ENCODE measurements at regions not wholly inside any gene's neighbourhood (a gene's known extent, or its start where the extent isn't known, plus 50 kb on each side); places are given as distances from the start of the nearest gene placed in this dataset.
"Not testable (repeated sequence)": the region's sequence is repeated elsewhere in the genome, so short reads cannot be mapped to it uniquely, and the experiment has no call there.

- no peak for DNase-seq
Observed at GRCh38 chr2:48045613-48046012, 139.3 kb upstream of the FBXO11 start.

DNA sequence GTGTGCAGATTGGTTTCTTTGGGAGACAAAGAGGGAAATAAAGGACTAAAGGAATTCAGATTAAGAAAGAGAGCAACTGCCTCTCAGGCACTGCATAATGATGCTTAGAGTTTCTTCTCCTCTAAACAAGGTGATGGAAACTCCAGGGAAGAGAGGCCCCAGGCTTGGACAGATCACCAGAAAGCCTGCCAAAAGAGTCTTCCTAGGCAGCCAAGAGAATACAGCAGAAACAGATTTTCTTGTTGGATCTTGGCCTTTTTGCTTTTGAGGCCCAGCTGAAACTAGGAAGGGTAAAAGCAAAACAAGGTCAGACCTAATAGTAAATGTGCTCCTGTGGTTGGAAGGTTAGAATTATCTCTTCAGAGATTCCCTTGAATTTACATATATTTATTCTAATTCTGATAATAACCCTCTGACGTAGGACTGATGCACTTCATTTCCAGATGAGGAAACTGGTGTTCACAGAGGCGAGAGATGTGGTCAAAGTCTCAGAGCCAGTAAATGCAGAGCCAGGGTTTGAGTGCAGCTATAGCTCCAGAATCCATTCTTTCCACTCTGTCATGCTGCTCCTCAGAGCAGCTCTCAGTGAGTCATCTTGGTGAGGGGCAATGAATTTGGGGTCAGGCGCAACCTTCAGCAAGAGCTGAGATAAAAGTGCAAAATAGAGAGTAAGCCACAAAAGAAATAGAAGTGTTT is 142.3 kb upstream of the FBXO11 start:
- no peak for DNase-seq

DNA sequence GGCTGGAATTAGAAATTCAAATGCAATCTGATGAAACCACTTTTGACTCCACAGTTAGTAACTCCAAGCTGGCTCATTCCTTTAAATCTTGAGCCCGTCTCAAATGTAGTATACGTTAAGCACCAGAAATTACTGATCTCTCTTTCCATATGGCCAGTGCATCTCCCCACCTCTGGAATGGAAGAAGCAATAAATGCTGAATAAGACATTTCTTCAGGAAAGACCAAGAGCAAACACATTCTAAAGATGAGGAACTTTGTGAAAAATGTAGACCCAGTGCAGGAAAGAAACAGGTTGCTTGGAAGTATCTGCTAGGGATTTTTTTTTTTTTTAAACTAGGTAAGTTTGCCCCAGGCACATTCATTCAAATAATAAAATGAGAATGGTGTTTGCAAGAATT is 143.1 kb upstream of the FBXO11 start:
- DNase-seq, result no peak

- DNase-seq, result no peak
Observed at GRCh38 chr2:48050711-48051110, 144.4 kb upstream of the FBXO11 start.

DNA sequence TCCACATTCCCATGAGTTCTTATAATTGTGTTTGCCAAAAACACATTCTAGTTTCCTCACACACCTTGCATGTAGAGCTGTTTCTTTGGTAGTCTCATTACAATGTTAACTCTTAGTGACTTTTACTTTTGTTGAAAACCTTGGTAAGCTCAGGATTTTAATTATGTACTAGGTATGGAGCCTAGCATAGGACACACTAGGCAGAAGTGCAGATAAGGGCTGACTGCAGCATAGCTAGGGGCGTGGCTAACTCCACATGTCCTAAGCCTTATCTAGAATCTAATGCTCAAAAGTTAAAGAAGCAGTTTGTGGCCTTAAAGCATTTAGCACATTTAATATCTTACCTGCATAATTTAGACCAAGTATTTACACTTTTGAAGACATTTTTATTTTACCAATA is 153.7 kb upstream of the FBXO11 start:
- DNase-seq, result no peak

DNA sequence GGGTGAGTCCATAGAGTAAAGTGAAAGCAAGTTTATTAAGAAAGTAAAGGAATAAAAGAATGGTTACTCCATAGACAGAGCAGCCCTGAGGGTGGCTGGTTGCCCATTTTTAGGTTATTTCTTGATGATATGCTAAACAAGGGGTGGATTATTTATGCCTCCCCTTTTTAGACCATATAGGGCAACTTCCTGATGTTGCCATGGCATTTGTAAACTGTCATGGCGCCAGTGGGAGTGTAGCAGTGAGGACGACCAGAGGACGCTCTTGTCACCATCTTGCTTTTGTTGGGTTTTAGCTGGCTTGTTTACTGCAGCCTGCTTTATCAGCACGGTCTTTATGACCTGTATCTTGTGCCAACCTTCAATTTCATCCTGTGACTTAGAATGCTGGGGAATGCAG is 155.4 kb upstream of the FBXO11 start:
- not testable (repeated sequence) for DNase-seq

DNA sequence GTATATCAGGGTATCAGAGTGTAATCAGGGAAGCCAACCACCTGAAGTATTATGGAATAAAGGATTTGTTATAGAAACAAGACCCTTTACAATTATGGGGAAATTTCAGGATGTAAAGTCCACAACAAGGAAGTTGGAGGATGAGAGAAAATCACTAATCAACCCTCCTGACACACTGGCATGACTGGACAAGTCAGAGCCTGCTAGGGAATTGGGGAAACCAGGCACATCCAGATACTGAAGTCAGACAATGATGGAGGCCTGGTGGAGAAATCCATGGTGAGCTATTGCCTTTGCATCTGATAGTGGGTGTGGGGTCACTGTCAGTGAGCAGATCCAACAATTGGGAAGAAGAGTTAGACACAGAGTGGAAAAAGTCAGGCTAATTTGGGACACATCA is 158.8 kb upstream of the FBXO11 start:
- DNase-seq, result no peak

DNA sequence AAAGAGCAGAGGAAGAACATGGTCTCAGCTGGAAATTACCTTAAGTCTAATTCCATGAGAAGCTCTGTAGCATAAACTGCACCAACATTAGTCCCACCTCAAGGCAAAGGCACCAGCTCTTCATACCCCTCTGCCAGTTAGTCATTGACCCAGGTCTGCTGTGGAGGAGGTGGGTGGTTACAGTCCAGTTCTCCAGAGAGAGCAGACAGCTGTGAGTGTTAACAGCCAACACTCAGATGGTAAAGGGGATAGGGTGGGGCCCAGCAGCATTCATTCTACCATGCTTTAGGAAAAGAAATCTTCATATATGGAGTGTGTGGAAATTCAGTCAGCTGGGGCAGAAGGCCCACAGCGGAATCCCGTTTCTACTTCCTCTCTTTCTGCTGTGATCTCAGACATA is 159.7 kb upstream of the FBXO11 start:
- DNase-seq, result no peak

- no peak for DNase-seq
Observed at GRCh38 chr2:48069769-48070168, 163.5 kb upstream of the FBXO11 start.

DNA sequence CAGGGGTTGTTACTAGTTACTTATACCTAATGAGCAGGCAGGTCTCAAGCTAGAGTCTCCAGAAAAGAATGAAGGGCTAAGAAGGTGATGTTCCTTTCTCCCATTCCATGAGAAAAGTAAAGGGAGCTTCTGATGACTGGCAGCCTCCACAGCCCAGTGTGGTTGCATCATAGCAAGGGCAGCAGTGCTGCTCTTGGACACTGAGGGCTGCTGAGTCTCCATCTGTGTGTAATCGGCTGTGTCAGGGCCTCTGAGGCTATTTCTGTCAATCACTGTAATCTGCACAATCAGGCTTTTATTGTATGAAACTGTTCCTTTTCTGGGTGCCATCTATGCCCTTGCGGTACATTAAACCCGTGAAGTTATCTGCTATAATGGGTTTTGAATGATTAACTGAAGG is 164.1 kb upstream of the FBXO11 start:
- no peak for DNase-seq

GRCh38 chr2:48072583-48072982 is 166.3 kb upstream of the FBXO11 start:
- DNase-seq, result no peak

DNA sequence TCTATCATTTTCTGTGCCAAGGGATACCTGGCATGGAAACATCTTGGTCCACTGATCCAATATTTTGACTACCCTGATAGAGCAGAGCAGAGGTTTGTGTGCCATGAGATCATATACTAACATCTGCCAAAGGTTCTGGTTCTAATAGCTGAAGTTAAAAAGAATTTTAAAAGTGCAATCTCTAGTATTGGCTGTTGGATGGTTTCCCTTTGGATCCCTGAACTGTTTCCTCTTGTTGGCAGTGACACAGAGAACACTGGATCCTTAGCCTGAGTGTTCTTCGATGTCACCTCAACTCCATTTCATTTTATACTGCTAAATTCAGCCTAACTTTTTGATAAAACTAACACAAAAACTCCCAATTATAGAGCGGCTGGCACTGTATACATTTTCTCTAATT is 169.3 kb upstream of the FBXO11 start:
- DNase-seq, result no peak

- no peak for DNase-seq
Observed at GRCh38 chr2:48080534-48081316, 174.4 kb upstream of the FBXO11 start.

DNA sequence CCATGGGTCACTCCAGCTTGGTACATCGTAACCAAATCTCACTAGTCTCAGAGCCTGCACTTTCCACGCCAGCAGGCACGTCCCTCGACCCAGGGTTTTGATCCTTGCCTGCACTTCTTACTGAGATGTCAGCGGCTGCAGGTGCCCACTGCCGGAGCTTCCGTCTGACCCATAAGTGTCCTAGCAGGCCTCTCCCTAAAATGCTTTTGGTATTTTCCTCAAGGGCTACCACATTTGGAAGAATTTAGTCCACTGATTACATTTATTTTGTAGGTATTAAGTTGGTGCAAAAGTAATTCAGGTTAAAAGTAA is 175.0 kb upstream of the FBXO11 start:
- no peak for DNase-seq

DNA sequence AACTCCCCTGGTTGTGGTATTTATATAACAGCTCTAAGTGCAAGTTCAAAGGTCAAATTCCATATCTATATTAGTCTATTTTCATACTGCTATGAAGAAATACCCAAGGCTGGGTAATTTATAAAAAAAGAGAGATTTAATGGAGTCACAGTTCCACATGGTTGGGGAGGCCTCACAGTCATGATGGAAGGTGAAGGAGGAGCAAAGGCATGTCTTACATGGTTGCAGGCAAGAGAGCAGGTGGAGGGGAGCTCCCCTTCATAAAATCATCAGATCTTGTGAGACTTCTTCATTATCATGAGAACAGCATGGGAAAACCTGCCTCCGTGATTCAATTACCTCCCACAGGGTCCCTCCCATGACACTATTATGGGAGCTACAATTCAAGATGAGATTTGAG is 179.6 kb upstream of the FBXO11 start:
- DNase-seq, result no peak

DNA sequence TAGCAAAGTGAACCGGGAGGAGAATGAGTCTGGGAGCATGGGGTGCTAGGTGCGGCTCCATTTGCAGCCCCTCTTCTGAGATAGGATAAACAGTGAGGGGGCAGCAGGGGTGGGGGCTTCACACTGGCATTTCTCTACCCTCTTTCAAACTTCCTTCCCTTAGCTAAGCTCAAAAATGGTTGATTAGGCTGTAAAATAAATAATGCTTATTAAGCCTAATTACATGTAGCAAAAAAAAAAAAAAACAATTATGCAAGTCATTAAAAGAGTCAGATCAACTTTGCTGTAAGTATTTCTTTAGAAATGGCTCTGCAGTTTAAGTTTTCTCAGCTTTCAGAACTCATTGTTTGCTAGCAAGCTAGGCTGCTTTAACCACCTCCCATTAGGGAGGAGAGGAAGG is 182.7 kb upstream of the FBXO11 start:
- DNase-seq, result no peak

- no peak for DNase-seq
Observed at GRCh38 chr2:48089644-48090043, 183.3 kb upstream of the FBXO11 start.

DNA sequence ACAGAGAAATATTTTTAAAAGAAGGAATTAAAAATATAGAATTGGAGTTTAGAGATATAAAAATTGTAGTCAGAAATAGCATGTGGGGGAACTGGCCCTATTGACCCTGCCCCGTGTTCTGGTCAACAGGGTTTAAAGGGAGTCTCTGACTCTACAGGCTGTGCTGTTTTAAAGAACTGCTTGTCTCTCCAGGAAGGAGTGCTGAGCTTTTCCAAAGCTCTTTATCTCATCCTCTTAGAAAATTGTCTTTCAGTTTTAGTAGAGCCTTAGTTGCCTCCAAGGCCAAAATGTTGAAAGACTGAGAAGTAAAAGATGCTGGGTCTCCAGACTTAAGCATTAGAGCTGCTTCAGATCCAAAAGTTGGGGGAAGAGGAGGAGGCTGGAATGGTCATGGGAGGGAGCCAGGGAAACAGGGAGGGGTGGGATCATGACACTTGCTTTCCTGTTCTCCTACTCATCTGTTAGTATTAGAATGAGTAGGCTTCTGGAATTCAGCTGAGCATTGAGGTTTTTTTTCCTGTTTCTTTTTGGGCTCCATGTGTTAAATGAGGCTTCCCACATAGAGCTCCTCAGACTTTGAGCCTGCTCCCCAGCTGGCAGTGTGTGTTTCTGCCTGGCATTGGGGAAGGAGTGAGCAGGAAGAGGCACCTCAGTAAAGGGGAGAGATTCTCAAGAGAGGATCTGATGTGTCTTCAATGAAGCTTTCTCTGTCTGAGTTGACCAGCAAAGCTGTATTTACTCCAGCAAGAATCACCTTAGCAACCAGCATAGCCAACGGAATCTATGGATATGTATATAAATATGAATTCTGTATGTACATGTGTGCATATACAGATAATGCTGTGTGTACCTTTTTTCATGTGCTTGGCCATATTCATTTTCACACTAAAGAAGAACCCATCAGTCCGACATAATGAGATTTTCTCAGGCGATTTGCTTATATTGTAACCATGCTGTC is 186.8 kb upstream of the FBXO11 start:
- no peak for DNase-seq

GRCh38 chr2:48096765-48097164 is 190.5 kb upstream of the FBXO11 start:
- DNase-seq, result not testable (repeated sequence)

- DNase-seq, result no peak
Observed at GRCh38 chr2:48098539-48098938, 192.2 kb upstream of the FBXO11 start.

GRCh38 chr2:48104418-48104817 is 198.1 kb upstream of the FBXO11 start:
- DNase-seq, result no peak

- DNase-seq, result no peak
Observed at GRCh38 chr2:48105848-48106247, 199.6 kb upstream of the FBXO11 start.

DNA sequence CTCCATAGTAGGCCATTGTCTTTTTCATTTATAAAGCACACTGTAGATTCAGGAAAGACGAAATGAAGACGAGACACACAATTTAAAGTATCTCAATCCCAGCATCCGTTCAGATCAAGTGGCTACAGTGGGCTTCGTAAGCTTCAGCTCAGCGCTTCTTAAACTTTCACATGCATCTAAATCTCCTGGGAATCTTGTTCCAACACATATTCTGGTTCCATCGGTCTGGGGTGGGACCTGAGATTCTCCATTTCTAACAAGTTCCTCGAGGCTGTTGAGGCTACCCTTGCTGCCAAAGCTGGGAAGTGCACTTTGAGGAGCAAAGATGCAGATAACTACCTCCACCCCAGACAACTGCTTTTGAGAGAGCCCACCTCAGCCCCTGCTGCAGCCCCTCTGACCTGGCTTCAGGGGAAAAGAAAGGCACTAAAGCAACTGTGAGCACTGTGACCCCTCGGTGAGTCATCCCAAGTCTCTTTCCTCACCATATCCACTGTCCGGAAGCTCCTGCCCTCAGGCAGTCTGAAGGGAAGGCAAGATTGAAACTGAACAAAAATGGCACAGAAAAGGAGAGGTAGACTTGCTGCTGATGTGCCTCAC is 201.1 kb upstream of the FBXO11 start:
- DNase-seq, result no peak

Measured in activated CD4-positive, alpha-beta T cell treated with anti-CD3 and anti-CD28 coated beads, Interleukin-10, Interleukin-2, amounts not matched to agents 100 ng/mL and 50 ng/mL, durations not matched to agents 16 hours and 8 hours (primary cell).